ENCODE measurements at regions not wholly inside any gene's neighbourhood (a gene's known extent, or its start where the extent isn't known, plus 50 kb on each side); places are given as distances from the start of the nearest gene placed in this dataset.

DNA sequence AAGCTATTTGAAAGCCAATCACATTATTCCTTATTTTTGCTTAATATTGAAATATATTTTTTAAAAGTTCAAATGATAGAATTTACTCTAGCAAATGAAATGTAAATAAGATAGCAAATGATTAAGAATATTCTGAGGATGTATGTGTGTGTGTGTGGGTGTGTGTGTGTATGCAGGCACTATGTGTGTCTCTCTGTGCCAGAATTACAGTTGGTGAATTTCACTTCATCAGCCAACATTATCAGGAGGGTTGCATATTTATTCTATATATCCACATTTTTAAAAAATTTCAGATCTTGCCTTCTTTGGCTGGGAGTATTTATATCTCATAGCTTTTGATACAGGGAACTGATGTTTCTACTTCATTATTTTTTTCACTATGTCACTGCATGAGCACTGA, 274.9 kb upstream of the SOX5 start:
- H3K36me3 ChIP-seq (replicated peaks in 1 of 2; ENCODE audit: control insufficient read depth in 1 of 2, insufficient read depth in 2 of 2, low read length in 2 of 2): no peaks in the 10 kb centered on the region
- intact Hi-C loops (cut with micrococcal nuclease; ENCODE audit: unreplicated experiment): no loop called here
- H3K4me3 ChIP-seq (replicated peaks in 1 of 3; ENCODE audit: insufficient read depth in 1 of 3, low read depth in 2 of 3, low read length in 3 of 3): no peak overlapping the region
- no peak overlapping the region for H3K27ac ChIP-seq (ENCODE audit: extremely low read length, insufficient read depth, low read length)
- H3K4me2 ChIP-seq (ENCODE audit: low read depth, low read length): no peak overlapping the region
- in situ Hi-C loops (cut with HindIII; ENCODE audit: extremely low pct_ligation_motif_present, low pct_unique_long_range_greater_than_20kb): no loop called here
- no peaks in the 10 kb centered on the region for H3K9me3 ChIP-seq (ENCODE audit: low read length)
- ChIA-PET POLR2A (no interaction called here), CTCF (ENCODE audit: low intra/inter-chr PET ratio, low total read pairs) (no interaction called here)
- H3K79me2 ChIP-seq (ENCODE audit: insufficient read depth, low read length): no peaks in the 10 kb centered on the region
- no peaks in the 10 kb centered on the region; a peak in 1 of 5 replicates for H3K27me3 ChIP-seq (ENCODE audit: control insufficient read depth in 1 of 2, insufficient read depth in 2 of 2, low read length in 2 of 2)
- no peak overlapping the region for H3K9ac ChIP-seq (ENCODE audit: insufficient read depth, low read depth, low read length)
- no peaks in the 10 kb centered on the region for H3K4me1 ChIP-seq (ENCODE audit: insufficient read depth, low read length)
- no peak for FAIRE-seq
- no peaks in the 10 kb centered on the region for H4K20me1 ChIP-seq (ENCODE audit: insufficient read depth, low read length)
- no peak for TF ChIP-seq SMARCE1 (IDR thresholded peaks at IDR 0.05; ENCODE audit: borderline replicate concordance)
- TF ChIP-seq, protein P1, sequence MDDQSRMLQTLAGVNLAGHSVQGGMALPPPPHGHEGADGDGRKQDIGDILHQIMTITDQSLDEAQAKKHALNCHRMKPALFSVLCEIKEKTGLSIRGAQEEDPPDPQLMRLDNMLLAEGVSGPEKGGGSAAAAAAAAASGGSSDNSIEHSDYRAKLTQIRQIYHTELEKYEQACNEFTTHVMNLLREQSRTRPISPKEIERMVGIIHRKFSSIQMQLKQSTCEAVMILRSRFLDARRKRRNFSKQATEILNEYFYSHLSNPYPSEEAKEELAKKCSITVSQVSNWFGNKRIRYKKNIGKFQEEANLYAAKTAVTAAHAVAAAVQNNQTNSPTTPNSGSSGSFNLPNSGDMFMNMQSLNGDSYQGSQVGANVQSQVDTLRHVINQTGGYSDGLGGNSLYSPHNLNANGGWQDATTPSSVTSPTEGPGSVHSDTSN (CRISPR knock-in tag; IDR thresholded peaks at IDR 0.05; ENCODE audit: borderline replicate concordance): no peak
- no peak for TF ChIP-seq IKZF4 (CRISPR knock-in tag; IDR thresholded peaks at IDR 0.05; ENCODE audit: borderline replicate concordance, low read depth, not compliant biosample characterization)
- TF ChIP-seq ZSCAN21 (CRISPR knock-in tag; IDR thresholded peaks at IDR 0.05; ENCODE audit: borderline replicate concordance): no peak
- TF ChIP-seq, protein P2, sequence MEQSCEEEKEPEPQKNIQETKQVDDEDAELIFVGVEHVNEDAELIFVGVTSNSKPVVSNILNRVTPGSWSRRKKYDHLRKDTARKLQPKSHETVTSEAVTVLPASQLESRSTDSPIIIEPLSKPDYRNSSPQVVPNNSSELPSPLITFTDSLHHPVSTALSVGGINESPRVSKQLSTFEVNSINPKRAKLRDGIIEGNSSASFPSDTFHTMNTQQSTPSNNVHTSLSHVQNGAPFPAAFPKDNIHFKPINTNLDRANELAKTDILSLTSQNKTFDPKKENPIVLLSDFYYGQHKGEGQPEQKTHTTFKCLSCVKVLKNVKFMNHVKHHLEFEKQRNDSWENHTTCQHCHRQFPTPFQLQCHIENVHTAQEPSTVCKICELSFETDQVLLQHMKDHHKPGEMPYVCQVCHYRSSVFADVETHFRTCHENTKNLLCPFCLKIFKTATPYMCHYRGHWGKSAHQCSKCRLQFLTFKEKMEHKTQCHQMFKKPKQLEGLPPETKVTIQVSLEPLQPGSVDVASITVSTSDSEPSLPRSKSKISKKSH (CRISPR knock-in tag; IDR thresholded peaks at IDR 0.05; ENCODE audit: borderline replicate concordance): no peak
- TF ChIP-seq, protein P3, sequence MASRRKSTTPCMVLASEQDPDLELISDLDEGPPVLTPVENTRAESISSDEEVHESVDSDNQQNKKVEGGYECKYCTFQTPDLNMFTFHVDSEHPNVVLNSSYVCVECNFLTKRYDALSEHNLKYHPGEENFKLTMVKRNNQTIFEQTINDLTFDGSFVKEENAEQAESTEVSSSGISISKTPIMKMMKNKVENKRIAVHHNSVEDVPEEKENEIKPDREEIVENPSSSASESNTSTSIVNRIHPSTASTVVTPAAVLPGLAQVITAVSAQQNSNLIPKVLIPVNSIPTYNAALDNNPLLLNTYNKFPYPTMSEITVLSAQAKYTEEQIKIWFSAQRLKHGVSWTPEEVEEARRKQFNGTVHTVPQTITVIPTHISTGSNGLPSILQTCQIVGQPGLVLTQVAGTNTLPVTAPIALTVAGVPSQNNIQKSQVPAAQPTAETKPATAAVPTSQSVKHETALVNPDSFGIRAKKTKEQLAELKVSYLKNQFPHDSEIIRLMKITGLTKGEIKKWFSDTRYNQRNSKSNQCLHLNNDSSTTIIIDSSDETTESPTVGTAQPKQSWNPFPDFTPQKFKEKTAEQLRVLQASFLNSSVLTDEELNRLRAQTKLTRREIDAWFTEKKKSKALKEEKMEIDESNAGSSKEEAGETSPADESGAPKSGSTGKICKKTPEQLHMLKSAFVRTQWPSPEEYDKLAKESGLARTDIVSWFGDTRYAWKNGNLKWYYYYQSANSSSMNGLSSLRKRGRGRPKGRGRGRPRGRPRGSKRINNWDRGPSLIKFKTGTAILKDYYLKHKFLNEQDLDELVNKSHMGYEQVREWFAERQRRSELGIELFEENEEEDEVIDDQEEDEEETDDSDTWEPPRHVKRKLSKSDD (CRISPR knock-in tag; IDR thresholded peaks at IDR 0.05; ENCODE audit: low read depth): no peak
- no peak for TF ChIP-seq PHF21A (CRISPR knock-in tag; IDR thresholded peaks at IDR 0.05)
- TF ChIP-seq PCBP2 (optimal IDR thresholded peaks at IDR 0.05; ENCODE audit: low read depth, low read length, poor library complexity, severe bottlenecking): no peak
- no peak for TF ChIP-seq BHLHE40 (IDR thresholded peaks at IDR 0.05; ENCODE audit: low read length)
- TF ChIP-seq ZNF605 (CRISPR knock-in tag; IDR thresholded peaks at IDR 0.05): no peak
- no peak for TF ChIP-seq POLR2G (IDR thresholded peaks at IDR 0.05; ENCODE audit: low read depth, low read length)
- no peak for TF ChIP-seq GZF1 (CRISPR knock-in tag; IDR thresholded peaks at IDR 0.05)
- TF ChIP-seq AHR (CRISPR knock-in tag; IDR thresholded peaks at IDR 0.05): no peak
- TF ChIP-seq, protein P4, sequence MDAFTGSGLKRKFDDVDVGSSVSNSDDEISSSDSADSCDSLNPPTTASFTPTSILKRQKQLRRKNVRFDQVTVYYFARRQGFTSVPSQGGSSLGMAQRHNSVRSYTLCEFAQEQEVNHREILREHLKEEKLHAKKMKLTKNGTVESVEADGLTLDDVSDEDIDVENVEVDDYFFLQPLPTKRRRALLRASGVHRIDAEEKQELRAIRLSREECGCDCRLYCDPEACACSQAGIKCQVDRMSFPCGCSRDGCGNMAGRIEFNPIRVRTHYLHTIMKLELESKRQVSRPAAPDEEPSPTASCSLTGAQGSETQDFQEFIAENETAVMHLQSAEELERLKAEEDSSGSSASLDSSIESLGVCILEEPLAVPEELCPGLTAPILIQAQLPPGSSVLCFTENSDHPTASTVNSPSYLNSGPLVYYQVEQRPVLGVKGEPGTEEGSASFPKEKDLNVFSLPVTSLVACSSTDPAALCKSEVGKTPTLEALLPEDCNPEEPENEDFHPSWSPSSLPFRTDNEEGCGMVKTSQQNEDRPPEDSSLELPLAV (CRISPR knock-in tag; conservative IDR thresholded peaks at IDR 0.05; ENCODE audit: low read depth): no peak
- TF ChIP-seq PAWR (CRISPR knock-in tag; IDR thresholded peaks at IDR 0.05; ENCODE audit: borderline replicate concordance): no peak
- TF ChIP-seq NONO (IDR thresholded peaks at IDR 0.05): no peak
- no peak for TF ChIP-seq NONO (CRISPR knock-in tag; conservative IDR thresholded peaks at IDR 0.05)
- TF ChIP-seq, protein P5, sequence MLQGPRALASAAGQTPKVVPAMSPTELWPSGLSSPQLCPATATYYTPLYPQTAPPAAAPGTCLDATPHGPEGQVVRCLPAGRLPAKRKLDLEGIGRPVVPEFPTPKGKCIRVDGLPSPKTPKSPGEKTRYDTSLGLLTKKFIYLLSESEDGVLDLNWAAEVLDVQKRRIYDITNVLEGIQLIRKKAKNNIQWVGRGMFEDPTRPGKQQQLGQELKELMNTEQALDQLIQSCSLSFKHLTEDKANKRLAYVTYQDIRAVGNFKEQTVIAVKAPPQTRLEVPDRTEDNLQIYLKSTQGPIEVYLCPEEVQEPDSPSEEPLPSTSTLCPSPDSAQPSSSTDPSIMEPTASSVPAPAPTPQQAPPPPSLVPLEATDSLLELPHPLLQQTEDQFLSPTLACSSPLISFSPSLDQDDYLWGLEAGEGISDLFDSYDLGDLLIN (CRISPR knock-in tag; IDR thresholded peaks at IDR 0.05; ENCODE audit: borderline replicate concordance): no peak
- no peak for ATAC-seq
- no TSS peak for BruUV-seq (replicated peaks)
- DNase-seq (ENCODE audit: low spot score): no peak
- no peak overlapping the region for H2AFZ ChIP-seq (ENCODE audit: low read length)

Measured in HepG2 (cell line).